ENCODE measurements at regions not wholly inside any gene's neighbourhood (a gene's known extent, or its start where the extent isn't known, plus 50 kb on each side); places are given as distances from the start of the nearest gene placed in this dataset.

DNA sequence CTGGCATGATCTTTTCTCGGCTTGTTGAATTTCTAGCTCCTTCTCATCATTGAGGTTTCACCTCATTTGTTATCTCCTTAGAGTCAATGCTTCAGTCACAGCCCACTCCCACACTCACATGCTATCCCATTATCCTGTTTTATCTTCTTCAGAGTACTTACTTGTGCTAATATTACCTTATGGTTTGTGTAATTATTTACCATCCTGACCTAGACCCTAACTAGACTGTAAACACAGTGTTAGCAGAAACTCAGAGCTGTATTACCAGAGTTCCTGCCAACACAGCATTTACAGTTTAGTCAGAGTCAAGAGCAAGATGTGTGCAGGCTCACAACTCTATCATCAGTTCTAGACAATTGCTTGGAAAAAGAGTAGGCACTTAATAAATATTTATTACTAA is 144.7 kb downstream of the OTOL1 start:
- no peak overlapping the region for H3K4me3 ChIP-seq (ENCODE audit: low read length)
- no peak overlapping the region for H3K27ac ChIP-seq (ENCODE audit: low read length)
- H3K9me3 ChIP-seq (ENCODE audit: low read length) = no peaks in the 10 kb centered on the region
- H3K9ac ChIP-seq (ENCODE audit: low read length) = no peak overlapping the region
- H3K4me2 ChIP-seq (ENCODE audit: low read length) = no peak overlapping the region
- no peak for TF ChIP-seq CTCF (conservative IDR thresholded peaks at IDR 0.05; ENCODE audit: low read depth, low read length)
- no peak for TF ChIP-seq EZH2 (IDR thresholded peaks at IDR 0.05; ENCODE audit: low read length, unreplicated experiment)
- no peak for TF ChIP-seq EZH2phosphoT487 (IDR thresholded peaks at IDR 0.05; ENCODE audit: borderline replicate concordance, low read length)
- H3K9me2 ChIP-seq (replicated peaks; ENCODE audit: low read length) = no peaks in the 10 kb centered on the region
- no TSS peak for BruUV-seq (replicated peaks)
- no peak for DNase-seq
- no peak for ATAC-seq
- H3F3A ChIP-seq (ENCODE audit: low read length, unreplicated experiment) = no peaks in the 10 kb centered on the region
- intact Hi-C loops (cut with micrococcal nuclease) = no loop called here
- no peaks in the 10 kb centered on the region for H4K20me1 ChIP-seq (ENCODE audit: low read length)
- no peaks in the 10 kb centered on the region for H3K79me2 ChIP-seq (ENCODE audit: low read length)
- ChIA-PET POLR2A (ENCODE audit: unreplicated experiment) (no interaction called here), CTCF (no interaction called here)
- H2AFZ ChIP-seq (ENCODE audit: low read length) = no peak overlapping the region
- H3K27me3 ChIP-seq (ENCODE audit: low read length) = peaks cover 27% of the 10 kb centered on the region
- no peaks in the 10 kb centered on the region for H3K36me3 ChIP-seq (ENCODE audit: low read depth, low read length)
- peaks cover 4% of the 10 kb centered on the region; the same call in 1 of the 2 replicates for H3K4me1 ChIP-seq (ENCODE audit: insufficient read depth, low read length)

- Histone ChIP-seq H2AFZ (ENCODE audit: low read length) (peak overlapping the region; percentile 46; the same call in 1 of the 2 replicates), H3K4me2 (ENCODE audit: low read length) (no peak overlapping the region), H3K4me3 (ENCODE audit: low read length) (no peak overlapping the region), H3F3A (ENCODE audit: low read length, unreplicated experiment) (no peaks in the 10 kb centered on the region), H3K27ac (ENCODE audit: low read length) (no peak overlapping the region), H3K9me2 (replicated peaks; ENCODE audit: low read length) (no peaks in the 10 kb centered on the region), H3K36me3 (ENCODE audit: low read depth, low read length) (no peaks in the 10 kb centered on the region), H3K9me3 (ENCODE audit: low read length) (no peaks in the 10 kb centered on the region), H4K20me1 (ENCODE audit: low read length) (no peaks in the 10 kb centered on the region), H3K4me1 (ENCODE audit: insufficient read depth, low read length) (peaks cover 9% of the 10 kb centered on the region), H3K9ac (ENCODE audit: low read length) (no peak overlapping the region), H3K27me3 (ENCODE audit: low read length) (peaks cover 26% of the 10 kb centered on the region), H3K79me2 (ENCODE audit: low read length) (no peaks in the 10 kb centered on the region)
- CTCF ChIA-PET = no interaction called here
- no TSS peak for BruUV-seq (replicated peaks)
- no peak for TF ChIP-seq CTCF (conservative IDR thresholded peaks at IDR 0.05; ENCODE audit: low read depth, low read length)
- no peak for TF ChIP-seq EZH2 (IDR thresholded peaks at IDR 0.05; ENCODE audit: low read length, unreplicated experiment)
- TF ChIP-seq EZH2phosphoT487 (IDR thresholded peaks at IDR 0.05; ENCODE audit: borderline replicate concordance, low read length) = no peak
- ATAC-seq (peak; percentile 62), DNase-seq (peak; percentile 45)
- POLR2A ChIA-PET (ENCODE audit: unreplicated experiment) = no interaction called here
- intact Hi-C loops (cut with micrococcal nuclease) = no loop called here
These were observed 148.5 kb downstream of the OTOL1 start for GRCh38 chr3:161644891-161645635.

DNA sequence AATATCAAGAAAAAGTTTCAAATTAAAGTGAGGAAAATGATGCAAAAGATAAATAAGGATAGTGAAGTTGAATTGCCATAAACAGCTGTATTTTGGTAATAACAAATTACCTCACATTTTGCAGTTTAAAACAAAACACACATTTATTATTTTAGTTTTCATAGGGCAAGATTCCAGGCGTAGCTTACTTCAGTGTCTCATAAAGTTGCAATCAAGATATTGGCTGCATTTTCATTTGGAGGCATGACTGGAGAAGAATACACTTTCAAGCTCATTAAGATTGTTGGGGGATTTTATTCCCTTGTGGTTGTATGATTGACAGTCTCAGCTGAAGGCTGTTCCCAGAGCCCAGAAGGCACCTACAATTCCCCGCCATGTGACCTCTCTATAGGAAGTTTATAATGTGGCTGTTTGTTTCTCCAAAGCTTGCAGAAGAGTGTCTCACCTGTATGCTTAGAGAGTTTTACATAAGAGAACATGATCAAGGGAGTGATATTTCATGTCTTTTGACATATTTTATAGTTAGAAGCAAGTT is 151.4 kb downstream of the OTOL1 start:
- Histone ChIP-seq H3K4me1 (ENCODE audit: insufficient read depth, low read length) (peaks cover 13% of the 10 kb centered on the region), H3K9me3 (ENCODE audit: low read length) (no peaks in the 10 kb centered on the region), H3K79me2 (ENCODE audit: low read length) (no peaks in the 10 kb centered on the region), H4K20me1 (ENCODE audit: low read length) (no peaks in the 10 kb centered on the region), H3K4me3 (ENCODE audit: low read length) (no peak overlapping the region), H3K4me2 (ENCODE audit: low read length) (no peak overlapping the region), H3K27ac (ENCODE audit: low read length) (no peak overlapping the region), H3K9ac (ENCODE audit: low read length) (no peak overlapping the region), H3K27me3 (ENCODE audit: low read length) (peaks cover 14% of the 10 kb centered on the region), H3K36me3 (ENCODE audit: low read depth, low read length) (no peaks in the 10 kb centered on the region), H3K9me2 (replicated peaks; ENCODE audit: low read length) (no peaks in the 10 kb centered on the region), H2AFZ (ENCODE audit: low read length) (no peak overlapping the region), H3F3A (ENCODE audit: low read length, unreplicated experiment) (no peaks in the 10 kb centered on the region)
- CTCF ChIA-PET = no interaction called here
- DNase-seq (no peak), ATAC-seq (no peak)
- POLR2A ChIA-PET (ENCODE audit: unreplicated experiment) = no interaction called here
- BruUV-seq (replicated peaks) = no TSS peak
- no peak for TF ChIP-seq CTCF (conservative IDR thresholded peaks at IDR 0.05; ENCODE audit: low read depth, low read length)
- TF ChIP-seq EZH2 (IDR thresholded peaks at IDR 0.05; ENCODE audit: low read length, unreplicated experiment) = no peak
- no peak for TF ChIP-seq EZH2phosphoT487 (IDR thresholded peaks at IDR 0.05; ENCODE audit: borderline replicate concordance, low read length)
- intact Hi-C loops (cut with micrococcal nuclease) = no loop called here
